ENCODE measurements at regions not wholly inside any gene's neighbourhood (a gene's known extent, or its start where the extent isn't known, plus 50 kb on each side); places are given as distances from the start of the nearest gene placed in this dataset.

- no peak for DNase-seq
These were observed 54.6 kb upstream of the DEPDC1 start for GRCh38 chr1:68551459-68551858.

GRCh38 chr1:68558321-68559026 is 61.6 kb upstream of the DEPDC1 start:
- no peak for DNase-seq

GRCh38 chr1:68565923-68566322 is 69.0 kb upstream of the DEPDC1 start:
- DNase-seq = no peak

- DNase-seq = no peak
These were observed 74.0 kb upstream of the DEPDC1 start for GRCh38 chr1:68570871-68571270.

GRCh38 chr1:68571454-68572235 is 74.8 kb upstream of the DEPDC1 start:
- no peak for DNase-seq

GRCh38 chr1:68585351-68585750 is 88.5 kb upstream of the DEPDC1 start:
- DNase-seq = no peak

- no peak for DNase-seq
These were observed 89.9 kb upstream of the DEPDC1 start for GRCh38 chr1:68586766-68587165.

GRCh38 chr1:68588304-68588703 is 91.4 kb upstream of the DEPDC1 start:
- no peak for DNase-seq

GRCh38 chr1:68590473-68590872 is 93.6 kb upstream of the DEPDC1 start:
- DNase-seq = no peak

GRCh38 chr1:68594851-68595250 is 98.0 kb upstream of the DEPDC1 start:
- no peak for DNase-seq

GRCh38 chr1:68600049-68600661 is 103.3 kb upstream of the DEPDC1 start:
- DNase-seq = no peak

- DNase-seq = no peak
These were observed 111.4 kb upstream of the DEPDC1 start for GRCh38 chr1:68608289-68608688.

GRCh38 chr1:68615312-68615711 is 118.4 kb upstream of the DEPDC1 start:
- no peak for DNase-seq

GRCh38 chr1:68617942-68618341 is 121.1 kb upstream of the DEPDC1 start:
- DNase-seq = no peak

GRCh38 chr1:68620571-68620970 is 123.7 kb upstream of the DEPDC1 start:
- DNase-seq = no peak

- DNase-seq = no peak
These were observed 126.8 kb upstream of the DEPDC1 start for GRCh38 chr1:68623700-68624099.

- DNase-seq = no peak
These were observed 127.4 kb upstream of the DEPDC1 start for GRCh38 chr1:68624233-68624632.

- no peak for DNase-seq
These were observed 128.7 kb upstream of the DEPDC1 start for GRCh38 chr1:68625624-68626023.

GRCh38 chr1:68633141-68633919 is 136.4 kb upstream of the DEPDC1 start:
- DNase-seq = no peak

GRCh38 chr1:68644504-68644903 is 147.6 kb upstream of the DEPDC1 start:
- DNase-seq = no peak

GRCh38 chr1:68651115-68651514 is 154.2 kb upstream of the DEPDC1 start:
- DNase-seq = no peak

GRCh38 chr1:68653882-68654281 is 157.0 kb upstream of the DEPDC1 start:
- DNase-seq = no peak

GRCh38 chr1:68673771-68674170 is 176.9 kb upstream of the DEPDC1 start:
- DNase-seq = no peak

All from NCI-H1436 (cell line).